HUES64 (cell line): ENCODE measurements at regions not wholly inside any gene's neighbourhood (a gene's known extent, or its start where the extent isn't known, plus 50 kb on each side); places are given as distances from the start of the nearest gene placed in this dataset.

Experiments
- H3K27ac ChIP-seq: 2 replicates; pipeline ENCODE4 v1.7.0; 2013; ENCODE audit warnings: low read depth, low read length, inconsistent platforms
- H3K27me3 ChIP-seq: 2 replicates; pipeline ENCODE4 v1.6.1; 2013; ENCODE audit warnings: mild to moderate bottlenecking, low read length; ENCODE audit not compliant: insufficient read depth
- H3K36me3 ChIP-seq: 2 replicates; pipeline ENCODE4 v1.6.1; 2013; ENCODE audit warnings: mild to moderate bottlenecking, low read length; ENCODE audit not compliant: insufficient read depth
- H3K4me1 ChIP-seq: 2 replicates; pipeline ENCODE4 v1.6.1; 2013; ENCODE audit warnings: mild to moderate bottlenecking, low read length, moderate library complexity; ENCODE audit not compliant: insufficient read depth
- H3K4me3 ChIP-seq: 2 replicates; pipeline ENCODE4 v1.5.1; 2013; ENCODE audit warnings: mild to moderate bottlenecking, low read length, moderate library complexity
- H3K9ac ChIP-seq: 2 replicates; pipeline ENCODE4 v1.6.1; 2013; ENCODE audit warnings: mild to moderate bottlenecking, low read depth, low read length
- H3K9me3 ChIP-seq: 2 replicates; pipeline ENCODE4 v1.6.1; 2013; ENCODE audit warnings: low read depth, low read length; ENCODE audit not compliant: insufficient read depth
- WGBS: fragments of 150-250, 120-280 bp; methylation state at CpG from one replicate; pipeline ENCODE4 v1.1.7; 2013; ENCODE audit warnings: missing lambda C conversion rate; 5-methylcytosine and 5-hydroxymethylcytosine counted together

DNA sequence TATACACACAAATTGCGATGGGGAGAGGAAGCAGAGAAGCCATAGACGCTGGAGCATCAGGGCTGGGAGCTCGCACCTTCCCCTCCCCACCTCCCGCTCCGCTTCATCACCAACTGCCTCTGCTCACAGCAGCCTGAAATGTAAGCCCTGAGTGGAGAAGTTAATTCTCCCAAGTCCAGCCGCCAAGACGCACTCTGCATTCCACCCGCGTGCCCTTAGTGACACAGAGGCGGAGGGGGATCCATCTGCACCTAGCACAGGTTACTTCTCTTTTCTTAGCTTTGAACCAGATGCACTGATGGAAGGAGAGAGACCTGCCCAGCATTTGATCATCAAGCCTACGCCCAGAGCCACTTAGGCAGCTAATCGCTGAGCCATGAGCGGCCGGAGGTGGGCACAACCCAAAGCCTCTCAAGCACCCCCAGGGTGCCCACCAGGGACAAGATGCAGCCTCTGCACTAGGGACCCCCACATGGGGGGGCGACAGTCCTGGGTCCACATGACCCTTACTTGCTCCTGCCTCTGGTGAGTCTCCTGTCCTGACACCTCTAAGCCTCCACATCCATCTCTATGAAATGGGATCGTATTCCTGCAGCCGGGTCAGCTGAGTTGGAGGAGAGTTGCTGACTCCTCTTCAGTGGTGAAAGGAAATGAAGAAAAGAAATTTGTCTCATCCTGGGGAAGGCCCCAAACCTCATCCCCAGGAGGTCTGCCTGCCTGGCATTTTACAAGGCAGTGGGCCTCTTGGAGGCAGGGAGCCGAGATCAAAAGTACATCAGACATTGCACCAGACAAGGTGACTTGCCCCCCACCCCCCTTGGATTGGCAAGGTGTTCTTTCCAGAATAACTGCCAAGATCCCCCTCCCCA, 316.2 kb downstream of the MATN1 start:
- H3K4me3 ChIP-seq = no peak overlapping the region
- H3K9me3 ChIP-seq = no peaks in the 10 kb centered on the region
- H3K9ac ChIP-seq = no peak overlapping the region
- 87% methylated on average over 18 of the region's 18 CpGs for WGBS
- H3K27ac ChIP-seq = no peak overlapping the region
- no peaks in the 10 kb centered on the region for H3K27me3 ChIP-seq
- no peaks in the 10 kb centered on the region for H3K4me1 ChIP-seq
- no peaks in the 10 kb centered on the region for H3K36me3 ChIP-seq

DNA sequence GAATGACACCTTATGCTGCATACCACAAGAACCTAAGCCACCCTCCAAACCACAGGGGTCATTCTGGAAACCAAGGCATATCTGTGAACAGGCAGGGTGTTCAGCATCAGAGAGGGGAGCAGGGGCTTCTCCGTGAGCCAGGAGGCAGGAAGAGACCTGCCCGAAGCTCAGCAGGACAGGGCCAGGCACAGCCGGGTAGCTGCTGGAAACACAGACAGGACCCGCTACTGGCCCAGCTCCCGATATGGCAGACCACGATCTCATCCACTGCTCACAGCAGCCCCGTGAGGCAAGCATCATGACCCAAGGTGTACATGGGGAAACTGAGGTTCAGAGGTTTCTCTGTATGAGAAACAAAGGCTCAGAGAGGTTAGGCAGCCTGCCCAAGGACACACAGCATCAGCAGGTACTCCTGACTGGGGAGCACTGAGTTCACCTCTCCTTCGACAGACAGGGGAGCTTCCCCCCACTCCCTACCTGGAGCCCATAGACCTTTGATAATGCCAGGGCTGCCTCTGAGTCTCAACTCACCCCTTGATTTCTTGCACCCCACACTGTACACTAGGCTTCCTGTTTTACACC, 317.7 kb downstream of the MATN1 start:
- Histone ChIP-seq H3K36me3 (no peaks in the 10 kb centered on the region), H3K27ac (no peak overlapping the region), H3K9ac (no peak overlapping the region), H3K9me3 (no peaks in the 10 kb centered on the region), H3K4me1 (no peaks in the 10 kb centered on the region), H3K27me3 (no peaks in the 10 kb centered on the region), H3K4me3 (no peak overlapping the region)
- WGBS = 92% methylated on average over 8 of the region's 8 CpGs

DNA sequence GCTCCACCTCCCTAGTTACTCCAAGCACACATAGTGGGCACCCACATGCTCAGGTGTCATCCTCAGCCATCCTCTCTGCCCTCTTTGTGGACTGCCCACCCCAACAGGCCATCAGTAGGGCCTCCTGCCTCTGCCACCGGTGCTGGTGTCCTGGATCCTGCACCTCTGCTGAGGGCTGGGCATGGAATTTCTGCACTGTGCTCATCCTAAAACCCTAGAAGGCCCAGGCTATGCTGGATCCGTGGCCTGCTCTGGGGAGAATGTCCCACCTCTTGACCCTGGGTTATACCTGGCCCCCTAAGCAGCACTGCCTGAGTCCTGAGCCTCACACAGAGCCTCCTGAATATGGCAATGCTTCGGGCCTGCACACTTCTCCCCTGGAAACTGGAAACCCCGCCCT, 318.3 kb downstream of the MATN1 start:
- Histone ChIP-seq H3K4me3 (no peak overlapping the region), H3K9ac (no peak overlapping the region), H3K4me1 (no peaks in the 10 kb centered on the region), H3K9me3 (no peaks in the 10 kb centered on the region), H3K36me3 (no peaks in the 10 kb centered on the region), H3K27ac (no peak overlapping the region), H3K27me3 (no peaks in the 10 kb centered on the region)
- WGBS = 90% methylated on average over 4 of the region's 4 CpGs

DNA sequence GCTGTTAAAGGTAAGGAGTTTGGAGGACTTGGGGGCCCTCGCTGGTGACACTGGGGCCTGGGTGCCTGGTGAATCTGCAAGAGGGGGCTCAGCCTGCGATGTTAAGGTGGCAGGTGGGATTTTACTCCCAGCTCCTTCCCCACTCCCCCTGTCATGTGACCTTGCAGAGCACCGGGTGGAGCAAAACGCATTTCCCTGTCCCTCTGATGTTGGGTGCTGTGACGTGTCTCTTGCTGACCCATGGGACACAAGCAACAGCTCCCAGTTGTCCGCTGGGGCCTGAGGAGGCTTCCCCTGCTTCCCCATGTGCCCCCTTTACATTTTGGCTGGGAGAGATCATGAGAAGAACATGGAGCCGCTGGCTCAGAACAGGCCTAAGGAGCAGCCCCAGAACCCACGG, 319.0 kb downstream of the MATN1 start:
- Histone ChIP-seq H3K4me1 (no peaks in the 10 kb centered on the region), H3K27me3 (no peaks in the 10 kb centered on the region), H3K9me3 (no peaks in the 10 kb centered on the region), H3K9ac (no peak overlapping the region), H3K4me3 (no peak overlapping the region), H3K36me3 (no peaks in the 10 kb centered on the region), H3K27ac (no peak overlapping the region)
- 78% methylated on average over 8 of the region's 8 CpGs for WGBS

DNA sequence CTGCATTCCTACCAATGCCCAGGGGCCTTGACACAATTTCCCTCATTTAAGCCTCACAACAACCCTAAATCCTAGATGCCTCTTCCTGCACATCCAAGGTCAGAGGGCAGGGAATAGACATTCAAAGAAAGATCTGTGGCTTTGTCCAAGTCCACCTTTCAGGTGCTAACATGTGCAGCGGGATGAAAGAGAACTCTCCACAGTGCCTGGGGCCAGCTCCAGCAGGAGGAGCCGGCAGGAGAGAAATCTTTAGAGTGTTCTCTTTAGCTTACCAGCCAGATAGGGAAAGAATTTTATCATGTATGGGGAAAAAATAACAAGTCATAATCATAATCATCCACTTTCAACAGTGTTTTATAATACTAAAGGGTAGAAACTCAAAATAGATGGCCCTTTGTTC, 319.7 kb downstream of the MATN1 start:
- Histone ChIP-seq H3K9me3 (no peaks in the 10 kb centered on the region), H3K9ac (no peak overlapping the region), H3K27ac (no peak overlapping the region), H3K4me1 (no peaks in the 10 kb centered on the region), H3K4me3 (no peak overlapping the region), H3K27me3 (no peaks in the 10 kb centered on the region), H3K36me3 (no peaks in the 10 kb centered on the region)
- 82% methylated on average over 2 of the region's 2 CpGs for WGBS

DNA sequence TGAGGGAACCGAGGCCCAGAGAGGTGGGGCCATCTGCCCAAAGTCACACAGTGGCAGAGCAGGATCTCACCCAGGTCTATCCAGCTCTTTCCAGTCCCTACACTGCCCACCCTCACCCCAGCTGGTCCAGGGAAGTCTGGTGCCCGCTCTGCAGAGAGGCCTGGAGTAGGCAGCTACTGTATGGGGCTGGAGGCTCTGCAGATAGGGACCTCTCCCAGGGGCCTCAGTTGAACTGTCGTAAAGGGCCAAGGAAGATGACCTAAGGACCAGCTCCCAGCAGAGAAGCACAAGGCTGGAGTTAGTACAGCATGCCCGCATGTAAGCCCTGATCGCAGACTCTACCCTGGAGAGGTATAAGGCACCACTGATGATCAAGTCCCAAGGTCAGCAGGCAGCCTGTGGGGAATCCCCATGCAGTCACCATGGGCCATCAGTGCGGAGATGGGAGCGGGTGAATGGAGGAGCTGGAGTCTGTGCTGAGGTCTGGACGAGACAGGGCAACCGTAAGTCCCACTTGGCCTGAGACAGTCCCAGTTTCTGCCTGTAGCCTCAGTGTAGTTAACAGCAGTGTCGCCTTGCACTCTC, 320.2 kb downstream of the MATN1 start:
- Histone ChIP-seq H3K36me3 (no peaks in the 10 kb centered on the region), H3K9me3 (no peaks in the 10 kb centered on the region), H3K27ac (no peak overlapping the region), H3K4me1 (no peaks in the 10 kb centered on the region), H3K4me3 (no peak overlapping the region), H3K27me3 (no peaks in the 10 kb centered on the region), H3K9ac (no peak overlapping the region)
- WGBS = 95% methylated on average over 10 of the region's 10 CpGs

DNA sequence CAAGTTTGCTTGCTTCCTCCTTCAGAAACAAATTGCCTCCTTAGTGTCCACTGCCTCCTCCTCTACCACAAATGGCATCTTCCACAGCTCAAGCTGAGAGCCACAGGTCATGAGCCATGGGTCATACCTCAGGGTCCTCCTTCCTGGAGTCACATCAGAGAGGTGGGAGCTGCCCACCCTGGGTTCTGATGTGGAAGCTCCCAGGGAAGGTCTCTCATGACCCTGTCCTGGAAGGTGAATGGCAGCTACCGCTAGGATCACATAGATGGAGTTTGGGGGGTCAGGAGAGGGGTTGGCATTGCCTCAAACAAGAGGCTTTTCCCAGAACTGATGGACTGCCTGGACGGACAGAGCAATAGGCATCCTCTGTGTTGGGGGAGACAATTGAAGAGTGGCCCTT, 321.4 kb downstream of the MATN1 start:
- no peaks in the 10 kb centered on the region for H3K4me1 ChIP-seq
- H3K27ac ChIP-seq = no peak overlapping the region
- 90% methylated on average over 2 of the region's 2 CpGs for WGBS
- no peaks in the 10 kb centered on the region for H3K27me3 ChIP-seq
- no peaks in the 10 kb centered on the region for H3K36me3 ChIP-seq
- no peaks in the 10 kb centered on the region for H3K9me3 ChIP-seq
- H3K4me3 ChIP-seq = no peak overlapping the region
- H3K9ac ChIP-seq = no peak overlapping the region

DNA sequence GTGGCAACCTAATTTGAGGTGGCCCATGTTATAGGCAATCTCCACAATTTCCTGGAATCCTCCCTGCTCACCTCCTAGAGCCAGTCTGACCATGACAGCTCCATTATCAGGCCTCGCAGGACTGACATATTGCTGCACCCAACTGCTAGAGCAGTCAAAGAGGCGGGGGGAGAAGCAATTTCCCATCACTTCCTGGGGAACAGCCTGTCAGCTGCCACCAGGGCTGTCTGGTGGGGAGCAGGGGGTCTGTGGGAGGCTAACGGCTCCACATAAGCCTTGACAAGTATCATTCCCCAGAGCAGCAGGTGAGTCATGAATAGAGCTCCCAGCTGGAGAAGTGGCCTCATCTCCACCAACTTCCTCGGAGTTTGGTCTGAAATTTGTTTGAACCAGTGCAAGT, 322.9 kb downstream of the MATN1 start:
- no peaks in the 10 kb centered on the region for H3K36me3 ChIP-seq
- H3K27me3 ChIP-seq = no peaks in the 10 kb centered on the region
- no peaks in the 10 kb centered on the region for H3K9me3 ChIP-seq
- no peak overlapping the region for H3K27ac ChIP-seq
- no peak overlapping the region for H3K4me3 ChIP-seq
- H3K9ac ChIP-seq = no peak overlapping the region
- no peaks in the 10 kb centered on the region for H3K4me1 ChIP-seq
- WGBS = 82% methylated on average over 4 of the region's 4 CpGs

DNA sequence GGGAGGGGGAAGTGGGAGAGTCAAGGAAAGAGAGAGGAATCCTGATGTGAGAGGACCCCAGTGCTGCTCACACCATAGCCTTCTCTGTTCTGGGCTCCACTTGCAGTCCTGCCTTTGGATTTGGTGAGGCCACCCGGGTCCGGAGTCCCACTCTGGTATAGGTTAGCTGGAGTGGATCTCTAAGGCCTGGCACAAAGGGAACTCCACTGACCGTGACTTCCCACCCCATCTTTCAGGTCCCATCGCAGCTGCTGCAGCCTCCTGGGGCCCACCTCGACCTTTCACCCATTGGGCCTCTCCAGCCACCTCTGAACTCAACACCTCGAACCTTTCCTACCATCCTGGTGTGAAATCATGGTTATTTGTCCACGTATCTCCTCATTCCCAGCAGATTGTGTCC, 324.4 kb downstream of the MATN1 start:
- Histone ChIP-seq H3K4me1 (no peaks in the 10 kb centered on the region), H3K27me3 (no peaks in the 10 kb centered on the region), H3K36me3 (no peaks in the 10 kb centered on the region), H3K27ac (no peak overlapping the region), H3K9me3 (no peaks in the 10 kb centered on the region), H3K9ac (no peak overlapping the region), H3K4me3 (no peak overlapping the region)
- WGBS = 79% methylated on average over 7 of the region's 7 CpGs

DNA sequence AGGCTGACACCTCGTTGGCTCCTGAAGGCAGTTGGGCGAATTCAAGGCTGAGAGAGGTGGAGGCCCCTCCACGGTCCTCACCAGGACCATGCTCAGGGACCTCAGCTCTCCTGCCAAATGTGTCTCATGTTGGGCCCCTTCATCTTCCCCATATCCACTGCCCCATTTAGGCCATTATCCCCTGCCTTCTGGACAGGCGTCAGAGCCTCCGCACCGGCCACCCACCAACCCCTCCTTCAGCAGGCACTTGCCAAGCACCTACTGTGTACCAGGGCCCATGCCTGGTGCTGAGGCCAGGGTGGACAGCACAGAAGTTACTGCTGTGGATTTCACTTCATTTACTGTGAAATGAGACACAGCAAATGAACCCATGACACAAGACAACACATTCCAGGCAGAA, 325.8 kb downstream of the MATN1 start:
- Histone ChIP-seq H3K9me3 (no peaks in the 10 kb centered on the region), H3K27me3 (no peaks in the 10 kb centered on the region; the same call in 1 of the 2 replicates), H3K27ac (no peak overlapping the region), H3K36me3 (no peaks in the 10 kb centered on the region), H3K4me1 (no peaks in the 10 kb centered on the region), H3K4me3 (no peak overlapping the region), H3K9ac (no peak overlapping the region)
- WGBS = 96% methylated on average over 6 of the region's 6 CpGs

DNA sequence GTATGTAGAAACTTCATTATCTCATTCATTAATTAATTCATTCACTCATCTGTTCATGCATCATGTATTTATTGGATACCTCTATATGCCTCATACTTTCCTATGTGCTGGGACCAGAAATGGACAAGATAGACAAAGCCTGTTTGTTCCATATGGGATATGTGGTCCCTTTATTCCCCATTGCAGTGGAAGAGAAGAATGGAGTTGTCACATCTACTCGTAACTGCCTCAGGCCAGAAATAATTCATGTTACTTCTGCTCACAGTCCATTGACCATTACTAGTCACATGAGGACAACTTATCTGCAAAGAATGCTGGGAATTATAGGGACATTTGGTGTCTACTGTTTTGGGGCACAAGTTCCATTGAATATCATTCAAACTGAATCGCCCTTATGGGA, 327.8 kb downstream of the MATN1 start:
- Histone ChIP-seq H3K9ac (no peak overlapping the region), H3K27ac (no peak overlapping the region), H3K27me3 (no peaks in the 10 kb centered on the region; the same call in 1 of the 2 replicates), H3K9me3 (no peaks in the 10 kb centered on the region), H3K4me1 (no peaks in the 10 kb centered on the region), H3K36me3 (no peaks in the 10 kb centered on the region), H3K4me3 (no peak overlapping the region)
- 85% methylated on average over 2 of the region's 2 CpGs for WGBS
